ENCODE measurements at regions not wholly inside any gene's neighbourhood (a gene's known extent, or its start where the extent isn't known, plus 50 kb on each side); places are given as distances from the start of the nearest gene placed in this dataset.

DNA sequence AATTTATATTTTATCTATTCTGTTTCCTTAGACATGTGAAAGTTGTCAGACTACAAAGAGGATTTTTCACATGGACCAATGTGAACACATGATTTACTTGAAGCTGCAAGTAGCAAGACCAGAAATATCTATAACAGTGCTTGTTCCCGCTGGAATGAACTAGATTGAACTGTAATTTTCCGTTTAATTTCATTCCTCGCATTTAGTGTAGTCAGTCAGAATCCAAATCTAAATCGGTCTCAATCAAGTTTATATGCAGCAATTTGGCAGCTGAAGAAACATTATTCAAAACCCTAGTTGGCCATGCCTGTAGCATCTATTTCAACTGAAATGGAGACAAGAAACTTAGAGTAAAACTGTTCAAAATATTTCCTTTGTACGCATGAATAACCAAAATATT is 570.7 kb upstream of the SLITRK5 start:
- H3K4me1 ChIP-seq (ENCODE audit: insufficient read depth, low read length): no peaks in the 10 kb centered on the region
- FAIRE-seq (no peak), ATAC-seq (no peak), DNase-seq (ENCODE audit: low spot score) (no peak)
- intact Hi-C loops (cut with micrococcal nuclease; ENCODE audit: unreplicated experiment) (no loop called here), in situ Hi-C loops (cut with HindIII; ENCODE audit: extremely low pct_ligation_motif_present, low pct_unique_long_range_greater_than_20kb) (no loop called here)
- H3K9ac ChIP-seq (ENCODE audit: insufficient read depth, low read depth, low read length): no peak overlapping the region
- H3K4me3 ChIP-seq (replicated peaks in 1 of 3; ENCODE audit: insufficient read depth in 1 of 3, low read depth in 2 of 3, low read length in 3 of 3): no peak overlapping the region
- H3K36me3 ChIP-seq (replicated peaks in 1 of 2; ENCODE audit: control insufficient read depth in 1 of 2, insufficient read depth in 2 of 2, low read length in 2 of 2): no peaks in the 10 kb centered on the region
- no peaks in the 10 kb centered on the region for H4K20me1 ChIP-seq (ENCODE audit: insufficient read depth, low read length)
- H3K27ac ChIP-seq (ENCODE audit: extremely low read length, insufficient read depth, low read length): no peak overlapping the region
- H3K27me3 ChIP-seq (ENCODE audit: control insufficient read depth in 1 of 2, insufficient read depth in 2 of 2, low read length in 2 of 2): no peaks in the 10 kb centered on the region
- WGBS (ENCODE audit: low lambda C conversion rate): 17% methylated on average over 5 of the region's 5 CpGs
- H3K4me2 ChIP-seq (ENCODE audit: low read depth, low read length): no peak overlapping the region
- CTCF ChIA-PET (ENCODE audit: low intra/inter-chr PET ratio, low total read pairs): no interaction called here
- BruUV-seq (replicated peaks): no TSS peak
- H3K9me3 ChIP-seq (ENCODE audit: low read length): no peaks in the 10 kb centered on the region
- POLR2A ChIA-PET: no interaction called here
- no peaks in the 10 kb centered on the region for H3K79me2 ChIP-seq (ENCODE audit: insufficient read depth, low read length)
- no peak overlapping the region for H2AFZ ChIP-seq (ENCODE audit: low read length)
- no peak for TF ChIP-seq NR3C1 (CRISPR knock-in tag; IDR thresholded peaks at IDR 0.05)
- TF ChIP-seq GPN1 (CRISPR knock-in tag; IDR thresholded peaks at IDR 0.05; ENCODE audit: borderline replicate concordance): no peak
- TF ChIP-seq ZNF350 (CRISPR knock-in tag; IDR thresholded peaks at IDR 0.05; ENCODE audit: borderline replicate concordance, low read depth): no peak
- TF ChIP-seq, protein P1, sequence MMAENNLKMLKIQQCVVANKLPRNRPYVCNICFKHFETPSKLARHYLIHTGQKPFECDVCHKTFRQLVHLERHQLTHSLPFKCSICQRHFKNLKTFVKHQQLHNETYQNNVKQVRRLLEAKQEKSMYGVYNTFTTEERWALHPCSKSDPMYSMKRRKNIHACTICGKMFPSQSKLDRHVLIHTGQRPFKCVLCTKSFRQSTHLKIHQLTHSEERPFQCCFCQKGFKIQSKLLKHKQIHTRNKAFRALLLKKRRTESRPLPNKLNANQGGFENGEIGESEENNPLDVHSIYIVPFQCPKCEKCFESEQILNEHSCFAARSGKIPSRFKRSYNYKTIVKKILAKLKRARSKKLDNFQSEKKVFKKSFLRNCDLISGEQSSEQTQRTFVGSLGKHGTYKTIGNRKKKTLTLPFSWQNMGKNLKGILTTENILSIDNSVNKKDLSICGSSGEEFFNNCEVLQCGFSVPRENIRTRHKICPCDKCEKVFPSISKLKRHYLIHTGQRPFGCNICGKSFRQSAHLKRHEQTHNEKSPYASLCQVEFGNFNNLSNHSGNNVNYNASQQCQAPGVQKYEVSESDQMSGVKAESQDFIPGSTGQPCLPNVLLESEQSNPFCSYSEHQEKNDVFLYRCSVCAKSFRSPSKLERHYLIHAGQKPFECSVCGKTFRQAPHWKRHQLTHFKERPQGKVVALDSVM (CRISPR knock-in tag; IDR thresholded peaks at IDR 0.05): no peak
- TF ChIP-seq, protein P2, sequence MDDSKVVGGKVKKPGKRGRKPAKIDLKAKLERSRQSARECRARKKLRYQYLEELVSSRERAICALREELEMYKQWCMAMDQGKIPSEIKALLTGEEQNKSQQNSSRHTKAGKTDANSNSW (CRISPR knock-in tag; IDR thresholded peaks at IDR 0.05; ENCODE audit: borderline replicate concordance): no peak
- no peak for TF ChIP-seq ZNF678 (CRISPR knock-in tag; IDR thresholded peaks at IDR 0.05)
- TF ChIP-seq, protein P3, sequence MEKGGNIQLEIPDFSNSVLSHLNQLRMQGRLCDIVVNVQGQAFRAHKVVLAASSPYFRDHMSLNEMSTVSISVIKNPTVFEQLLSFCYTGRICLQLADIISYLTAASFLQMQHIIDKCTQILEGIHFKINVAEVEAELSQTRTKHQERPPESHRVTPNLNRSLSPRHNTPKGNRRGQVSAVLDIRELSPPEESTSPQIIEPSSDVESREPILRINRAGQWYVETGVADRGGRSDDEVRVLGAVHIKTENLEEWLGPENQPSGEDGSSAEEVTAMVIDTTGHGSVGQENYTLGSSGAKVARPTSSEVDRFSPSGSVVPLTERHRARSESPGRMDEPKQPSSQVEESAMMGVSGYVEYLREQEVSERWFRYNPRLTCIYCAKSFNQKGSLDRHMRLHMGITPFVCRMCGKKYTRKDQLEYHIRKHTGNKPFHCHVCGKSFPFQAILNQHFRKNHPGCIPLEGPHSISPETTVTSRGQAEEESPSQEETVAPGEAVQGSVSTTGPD (CRISPR knock-in tag; IDR thresholded peaks at IDR 0.05): no peak
- no peak for TF ChIP-seq ZNF256 (CRISPR knock-in tag; conservative IDR thresholded peaks at IDR 0.05)
- TF ChIP-seq, protein P4, sequence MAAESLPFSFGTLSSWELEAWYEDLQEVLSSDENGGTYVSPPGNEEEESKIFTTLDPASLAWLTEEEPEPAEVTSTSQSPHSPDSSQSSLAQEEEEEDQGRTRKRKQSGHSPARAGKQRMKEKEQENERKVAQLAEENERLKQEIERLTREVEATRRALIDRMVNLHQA (CRISPR knock-in tag; IDR thresholded peaks at IDR 0.05): no peak
- TF ChIP-seq, protein P5, sequence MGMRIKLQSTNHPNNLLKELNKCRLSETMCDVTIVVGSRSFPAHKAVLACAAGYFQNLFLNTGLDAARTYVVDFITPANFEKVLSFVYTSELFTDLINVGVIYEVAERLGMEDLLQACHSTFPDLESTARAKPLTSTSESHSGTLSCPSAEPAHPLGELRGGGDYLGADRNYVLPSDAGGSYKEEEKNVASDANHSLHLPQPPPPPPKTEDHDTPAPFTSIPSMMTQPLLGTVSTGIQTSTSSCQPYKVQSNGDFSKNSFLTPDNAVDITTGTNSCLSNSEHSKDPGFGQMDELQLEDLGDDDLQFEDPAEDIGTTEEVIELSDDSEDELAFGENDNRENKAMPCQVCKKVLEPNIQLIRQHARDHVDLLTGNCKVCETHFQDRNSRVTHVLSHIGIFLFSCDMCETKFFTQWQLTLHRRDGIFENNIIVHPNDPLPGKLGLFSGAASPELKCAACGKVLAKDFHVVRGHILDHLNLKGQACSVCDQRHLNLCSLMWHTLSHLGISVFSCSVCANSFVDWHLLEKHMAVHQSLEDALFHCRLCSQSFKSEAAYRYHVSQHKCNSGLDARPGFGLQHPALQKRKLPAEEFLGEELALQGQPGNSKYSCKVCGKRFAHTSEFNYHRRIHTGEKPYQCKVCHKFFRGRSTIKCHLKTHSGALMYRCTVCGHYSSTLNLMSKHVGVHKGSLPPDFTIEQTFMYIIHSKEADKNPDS (CRISPR knock-in tag; IDR thresholded peaks at IDR 0.05): no peak
- no peak for TF ChIP-seq SNAI1 (CRISPR knock-in tag; IDR thresholded peaks at IDR 0.05; ENCODE audit: borderline replicate concordance)
- TF ChIP-seq, protein P6, sequence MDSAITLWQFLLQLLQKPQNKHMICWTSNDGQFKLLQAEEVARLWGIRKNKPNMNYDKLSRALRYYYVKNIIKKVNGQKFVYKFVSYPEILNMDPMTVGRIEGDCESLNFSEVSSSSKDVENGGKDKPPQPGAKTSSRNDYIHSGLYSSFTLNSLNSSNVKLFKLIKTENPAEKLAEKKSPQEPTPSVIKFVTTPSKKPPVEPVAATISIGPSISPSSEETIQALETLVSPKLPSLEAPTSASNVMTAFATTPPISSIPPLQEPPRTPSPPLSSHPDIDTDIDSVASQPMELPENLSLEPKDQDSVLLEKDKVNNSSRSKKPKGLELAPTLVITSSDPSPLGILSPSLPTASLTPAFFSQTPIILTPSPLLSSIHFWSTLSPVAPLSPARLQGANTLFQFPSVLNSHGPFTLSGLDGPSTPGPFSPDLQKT (CRISPR knock-in tag; IDR thresholded peaks at IDR 0.05; ENCODE audit: borderline replicate concordance): no peak
- TF ChIP-seq, protein P7, sequence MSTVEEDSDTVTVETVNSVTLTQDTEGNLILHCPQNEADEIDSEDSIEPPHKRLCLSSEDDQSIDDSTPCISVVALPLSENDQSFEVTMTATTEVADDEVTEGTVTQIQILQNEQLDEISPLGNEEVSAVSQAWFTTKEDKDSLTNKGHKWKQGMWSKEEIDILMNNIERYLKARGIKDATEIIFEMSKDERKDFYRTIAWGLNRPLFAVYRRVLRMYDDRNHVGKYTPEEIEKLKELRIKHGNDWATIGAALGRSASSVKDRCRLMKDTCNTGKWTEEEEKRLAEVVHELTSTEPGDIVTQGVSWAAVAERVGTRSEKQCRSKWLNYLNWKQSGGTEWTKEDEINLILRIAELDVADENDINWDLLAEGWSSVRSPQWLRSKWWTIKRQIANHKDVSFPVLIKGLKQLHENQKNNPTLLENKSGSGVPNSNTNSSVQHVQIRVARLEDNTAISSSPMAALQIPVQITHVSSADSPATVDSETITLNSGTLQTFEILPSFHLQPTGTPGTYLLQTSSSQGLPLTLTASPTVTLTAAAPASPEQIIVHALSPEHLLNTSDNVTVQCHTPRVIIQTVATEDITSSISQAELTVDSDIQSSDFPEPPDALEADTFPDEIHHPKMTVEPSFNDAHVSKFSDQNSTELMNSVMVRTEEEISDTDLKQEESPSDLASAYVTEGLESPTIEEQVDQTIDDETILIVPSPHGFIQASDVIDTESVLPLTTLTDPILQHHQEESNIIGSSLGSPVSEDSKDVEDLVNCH (CRISPR knock-in tag; IDR thresholded peaks at IDR 0.05): no peak

Data from HepG2 (cell line).